EL (cell line): ENCODE measurements at regions not wholly inside any gene's neighbourhood (a gene's known extent, or its start where the extent isn't known, plus 50 kb on each side); places are given as distances from the start of the nearest gene placed in this dataset.

Experiments used
- DNase-seq: peaks from one replicate; pipeline ENCODE4 v3.0.0-alpha.2; 2016

GRCh38 chr17:72786-73185, 64.6 kb upstream of the SCGB1C2 start:
- DNase-seq: peak; percentile 0
